Daoy (cell line): ENCODE measurements at regions not wholly inside any gene's neighbourhood (a gene's known extent, or its start where the extent isn't known, plus 50 kb on each side); places are given as distances from the start of the nearest gene placed in this dataset.
A peak's percentile ranks its signal among the peaks of the same experiment; 100 is the strongest.

Experiments
- DNase-seq: peaks from one replicate; pipeline ENCODE4 v3.0.0-alpha.2; 2015; ENCODE audit warnings: low read depth

GRCh38 chrX:139121616-139122286 lies 408.8 kb upstream of the F9 start:
- peak; percentile 3 for DNase-seq

DNA sequence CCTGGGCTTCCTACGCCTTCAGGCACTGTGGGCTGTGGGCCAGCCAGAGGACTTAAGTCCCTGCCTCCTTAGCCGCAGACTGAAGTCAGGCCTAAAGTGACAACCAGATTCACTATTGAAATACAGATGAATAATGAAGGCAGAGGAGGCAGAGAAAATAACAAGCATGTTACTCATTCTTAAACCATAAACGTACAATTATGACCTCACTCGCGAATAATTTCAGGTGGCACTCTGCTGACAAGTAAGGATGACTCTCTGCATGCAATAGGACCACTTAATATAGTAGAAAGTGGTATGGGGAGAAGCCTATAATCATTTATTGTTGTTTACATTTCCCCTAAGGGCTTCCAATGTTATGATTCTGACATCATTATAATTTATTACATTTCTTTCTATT lies 409.2 kb upstream of the FGF13 start:
- peak; percentile 76 for DNase-seq

GRCh38 chrX:139113708-139114107 lies 402.2 kb upstream of the FGF13 start:
- DNase-seq: peak; percentile 13

DNA sequence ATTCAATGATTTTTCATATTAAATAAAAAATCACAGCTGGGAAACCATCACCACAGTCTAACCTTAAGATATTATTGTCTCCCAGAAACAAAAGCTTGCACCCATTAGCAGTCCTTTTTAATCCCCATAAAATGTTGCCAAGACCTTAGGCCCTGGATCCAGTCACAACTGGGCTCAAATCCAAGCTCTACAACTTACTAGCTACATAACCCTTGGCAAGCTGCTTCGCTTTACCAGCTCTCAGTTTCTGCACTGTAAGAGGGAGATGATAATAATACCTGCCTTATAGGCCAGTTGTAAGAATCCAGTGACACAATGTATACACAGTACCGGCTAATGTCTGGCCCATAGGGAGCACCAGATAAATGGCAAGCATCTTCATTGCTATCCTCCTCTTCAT lies 400.9 kb upstream of the FGF13 start:
- DNase-seq: peak; percentile 35

DNA sequence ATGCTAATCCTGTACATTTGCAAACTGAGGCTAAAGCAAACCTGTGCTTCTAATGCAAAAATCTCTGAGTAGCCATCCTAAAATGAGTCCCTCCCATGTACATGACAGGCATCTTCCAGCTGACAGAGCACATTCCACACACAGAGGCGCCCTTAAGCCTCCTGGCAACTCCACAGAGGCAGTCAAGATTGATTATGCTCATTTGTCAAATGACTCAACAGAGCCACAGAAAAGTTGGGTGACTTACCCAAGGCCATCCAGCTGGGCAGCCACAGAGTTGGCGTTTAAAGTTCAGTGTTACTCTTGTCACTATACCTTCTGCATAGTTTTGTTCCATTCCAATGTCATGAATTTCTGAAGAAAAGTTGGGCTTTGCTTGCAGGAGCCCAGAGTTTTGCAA lies 394.6 kb upstream of the FGF13 start:
- peak; percentile 44 for DNase-seq

DNA sequence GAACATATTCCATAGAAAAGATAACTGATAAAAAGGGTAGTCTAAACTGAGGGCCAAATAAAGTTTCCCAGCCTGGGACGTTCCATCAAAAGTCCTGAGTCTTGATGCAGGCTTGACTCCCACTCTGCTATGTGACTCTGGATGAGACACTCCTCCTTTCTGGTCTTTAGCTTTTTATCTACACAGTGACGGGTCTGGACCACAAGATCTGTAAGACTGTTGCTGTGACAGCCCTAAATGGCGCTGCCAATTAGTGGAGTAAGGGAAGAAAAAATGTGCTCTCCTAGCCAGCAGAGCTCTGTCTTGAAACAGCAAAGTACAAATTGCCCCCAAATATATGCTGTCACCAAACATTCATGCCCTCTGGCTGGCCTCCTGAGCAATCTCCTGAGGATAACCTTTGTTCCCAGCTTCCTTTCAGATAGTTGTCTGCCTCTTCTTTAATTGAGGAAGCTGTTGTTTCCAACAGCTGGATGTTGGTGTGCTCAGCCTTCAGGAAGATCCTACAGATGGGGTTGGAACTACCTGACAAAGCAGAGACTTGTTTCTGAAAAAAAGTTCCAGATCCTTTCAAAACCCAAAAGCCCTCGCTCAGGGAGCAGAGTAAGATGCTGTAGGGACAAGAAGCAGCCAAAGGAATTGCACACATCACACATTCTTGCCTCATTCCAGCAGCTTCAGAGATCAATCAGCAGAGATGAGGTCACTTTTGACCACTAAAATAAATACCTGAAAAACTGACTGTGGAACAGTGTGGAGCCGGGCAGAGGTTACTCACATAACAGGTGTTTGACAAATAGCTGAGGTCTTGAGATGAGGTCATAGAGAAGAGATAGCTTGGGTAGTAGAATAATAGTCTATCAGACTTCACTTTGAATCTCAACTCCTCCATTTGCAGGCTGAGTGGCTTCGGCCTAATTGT lies 383.4 kb upstream of the FGF13 start:
- peak; percentile 20 for DNase-seq

DNA sequence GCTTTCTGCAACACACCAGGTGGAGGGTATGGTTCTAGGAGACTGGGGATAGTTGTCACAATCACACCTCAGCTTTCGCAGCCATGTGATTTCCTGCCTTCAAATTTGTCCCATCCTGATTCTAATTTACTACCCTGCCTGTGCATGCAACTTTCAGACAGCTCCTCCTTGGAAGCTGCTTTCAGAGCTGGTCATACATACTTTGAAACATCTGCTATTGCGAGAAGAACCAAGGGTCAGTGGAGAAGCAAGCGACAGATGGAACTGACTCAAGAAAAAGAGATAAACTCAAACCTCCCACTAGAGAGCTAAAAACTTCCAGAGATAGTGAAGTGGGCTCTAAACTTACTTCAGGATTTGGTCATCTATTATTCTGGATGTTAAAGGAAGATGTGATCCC lies 381.7 kb upstream of the FGF13 start:
- no peak for DNase-seq

- no peak for DNase-seq
Measured at GRCh38 chrX:139091878-139092277, 380.4 kb upstream of the FGF13 start.

GRCh38 chrX:139091066-139091465 lies 379.5 kb upstream of the FGF13 start:
- no peak for DNase-seq

DNA sequence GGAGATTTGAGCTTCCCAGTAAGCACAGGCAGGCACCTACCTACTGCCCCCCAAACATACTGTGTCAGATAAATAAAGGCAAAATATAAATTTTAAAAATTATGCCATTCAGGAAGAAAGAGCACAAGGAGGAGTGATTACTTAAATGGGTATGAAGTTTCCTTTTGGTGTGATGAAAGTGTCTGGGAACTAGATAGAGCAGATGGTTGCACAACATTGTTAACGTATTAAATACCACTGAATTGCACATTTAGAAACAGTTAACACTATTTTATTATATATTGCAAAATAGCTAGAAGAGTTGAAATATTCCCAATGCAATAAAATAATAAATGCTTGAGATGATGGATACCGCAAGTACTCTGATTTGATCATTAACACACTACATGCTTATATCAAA lies 374.7 kb upstream of the FGF13 start:
- DNase-seq: no peak

DNA sequence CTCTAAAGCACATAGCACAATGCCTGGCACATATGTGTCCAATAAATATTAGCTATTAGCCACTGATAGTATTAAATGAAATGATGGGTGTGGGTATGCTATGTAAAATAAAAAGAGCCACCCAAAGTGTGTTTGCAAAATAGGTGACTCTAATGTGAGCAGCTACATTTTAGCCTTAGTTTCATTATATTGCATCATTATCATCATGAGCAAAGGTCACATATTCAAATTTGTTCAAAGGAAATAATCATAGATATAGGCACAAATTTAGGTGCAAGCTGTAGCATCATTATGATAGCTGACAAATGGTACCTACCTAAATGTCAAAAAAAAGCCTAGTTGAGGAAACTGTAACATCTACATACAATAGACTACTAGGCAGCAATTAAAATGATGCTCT lies 373.9 kb upstream of the FGF13 start:
- no peak for DNase-seq

GRCh38 chrX:139083191-139083590 lies 371.7 kb upstream of the FGF13 start:
- no peak for DNase-seq

DNA sequence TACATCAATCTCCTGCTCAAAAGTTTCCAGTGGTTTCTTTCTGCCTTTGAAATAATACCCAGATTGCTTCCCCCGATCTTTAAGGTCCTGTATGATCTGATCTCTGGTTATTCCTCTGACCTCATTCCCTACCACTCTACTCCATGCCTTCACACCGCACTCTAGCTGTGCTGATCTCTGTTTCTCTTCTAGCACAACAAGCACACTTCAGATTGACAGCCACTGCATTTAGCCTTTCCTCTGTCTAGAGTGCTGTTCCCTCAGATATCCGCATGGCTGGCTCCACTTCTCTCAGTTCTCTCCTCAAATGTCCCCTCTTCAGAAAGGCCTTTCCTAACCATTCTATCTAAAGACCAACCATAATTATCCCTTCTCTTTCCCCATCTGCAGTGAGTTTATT lies 370.4 kb upstream of the FGF13 start:
- no peak for DNase-seq

- DNase-seq: no peak
Measured at GRCh38 chrX:139079789-139080188, 368.3 kb upstream of the FGF13 start.

DNA sequence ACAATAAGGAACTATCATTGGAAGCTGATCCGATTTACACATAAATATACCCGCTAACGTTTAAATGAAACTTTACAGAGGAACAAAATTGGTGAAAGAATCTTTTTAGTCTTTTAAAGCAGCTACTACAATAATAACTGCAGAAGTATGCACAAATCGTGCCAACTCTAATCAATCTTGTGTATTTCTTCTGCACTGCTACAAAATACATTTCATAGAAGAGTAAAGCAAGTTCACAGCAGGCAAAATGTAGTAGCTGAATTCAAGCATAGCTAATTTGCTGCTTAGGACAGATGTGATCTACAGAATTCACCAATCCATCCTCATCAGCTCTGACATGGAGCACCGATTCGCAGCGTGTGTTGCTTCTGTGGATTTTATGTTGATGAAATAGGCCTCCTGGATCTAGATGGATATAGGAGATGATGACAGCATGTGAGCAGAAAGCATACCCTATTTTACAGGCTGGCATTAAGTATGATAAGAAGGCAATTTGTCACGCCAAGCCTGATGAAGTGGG lies 367.3 kb upstream of the FGF13 start:
- DNase-seq: no peak

DNA sequence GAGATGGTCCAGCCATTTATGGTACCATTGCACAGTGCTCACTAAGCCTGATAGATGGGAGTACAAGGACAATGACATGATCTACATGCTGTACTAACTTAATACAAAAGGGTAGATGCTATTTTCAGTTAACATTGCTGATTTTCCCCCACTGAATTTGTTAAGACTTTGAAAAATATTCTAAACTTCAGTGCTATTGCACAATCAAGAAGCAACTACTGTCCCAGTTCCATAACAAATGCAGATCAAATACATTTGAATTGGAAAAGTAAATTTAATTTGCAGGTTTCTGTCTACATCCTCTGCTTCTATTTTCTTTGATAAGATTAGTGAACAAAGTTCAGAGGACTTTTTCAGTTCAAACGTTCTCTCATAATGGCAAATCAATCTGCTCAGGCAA lies 366.8 kb upstream of the FGF13 start:
- no peak for DNase-seq

GRCh38 chrX:139077281-139078250 lies 366.0 kb upstream of the FGF13 start:
- peak; percentile 21 for DNase-seq

GRCh38 chrX:139063364-139063763 lies 351.8 kb upstream of the FGF13 start:
- DNase-seq: no peak

- DNase-seq: peak; percentile 68
Measured at GRCh38 chrX:139058831-139059495, 347.4 kb upstream of the FGF13 start.

DNA sequence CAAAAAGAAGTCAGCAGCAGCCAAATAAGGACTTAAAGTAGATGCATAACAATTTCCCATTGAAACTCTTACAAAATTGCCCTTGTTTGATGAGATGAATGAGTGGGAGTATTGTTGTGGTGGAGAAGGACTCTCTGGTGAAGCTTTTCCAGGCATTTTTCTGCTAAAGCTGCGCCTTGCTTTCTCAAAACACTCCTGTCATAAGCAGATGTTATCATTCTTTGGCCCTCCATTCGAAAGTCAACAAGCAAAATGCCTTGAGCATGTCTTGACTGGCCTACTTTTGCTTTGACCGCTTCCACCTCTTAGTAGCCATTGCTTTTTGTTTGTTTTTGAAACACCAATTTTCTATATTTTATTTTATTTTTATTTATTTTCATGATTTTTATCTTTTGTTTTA lies 340.9 kb upstream of the FGF13 start:
- no peak for DNase-seq

GRCh38 chrX:139049465-139049864 lies 337.9 kb upstream of the FGF13 start:
- DNase-seq: no peak
